Left cardiac atrium (tissue), 4 donors: ENCODE measurements at regions not wholly inside any gene's neighbourhood (a gene's known extent, or its start where the extent isn't known, plus 50 kb on each side); places are given as distances from the start of the nearest gene placed in this dataset.
"Not testable (repeated sequence)": the region's sequence is repeated elsewhere in the genome, so short reads cannot be mapped to it uniquely, and the experiment has no call there.

Experiments used
- ATAC-seq, 2 donors: fragments of 200-7000 bp; cut with Tn5 transposase; one replicate each; pipeline ENCODE4 v1.9.1; 2020; ENCODE audit warnings: mild to moderate bottlenecking in 2 of 2, moderate library complexity in 2 of 2
- DNase-seq: peaks from one replicate; pipeline ENCODE4 v3.0.0-alpha.2; 2020
- intact Hi-C, 2 donors: fragments of 100-400 bp; cut with DNase I; formaldehyde crosslinking; loops; one replicate each; pipeline versions ENCODE4 v1.14.1 to v1.15.1; 2022 to 2023
- donor health status: DM: no; HTN: yes; CAD: no.
- donor health status: DM: no; HTN: yes; CAD: no; lungs with severe emphysema.
- donor health status: DM: yes; HTN: yes; CAD: no.
- donor health status: Dilated cardiomyopathy.

GRCh38 chr16:51994597-51994996, 552.3 kb downstream of the TOX3 start:
- intact Hi-C loops, result no loop called here
- DNase-seq (no peak), ATAC-seq (no peak)

- DNase-seq (no peak), ATAC-seq (no peak)
- intact Hi-C loops, result no loop called here
These were observed 557.2 kb downstream of the TOX3 start for GRCh38 chr16:51989637-51990230.

GRCh38 chr16:51988977-51989376, 558.0 kb downstream of the TOX3 start:
- DNase-seq (no peak), ATAC-seq (no peak)
- intact Hi-C loops, result no loop called here

- ATAC-seq (no peak), DNase-seq (no peak)
- intact Hi-C loops, result no loop called here
These were observed 559.4 kb downstream of the TOX3 start for GRCh38 chr16:51987519-51987918.

GRCh38 chr16:51986717-51987116, 560.2 kb downstream of the TOX3 start:
- ATAC-seq (no peak), DNase-seq (no peak)
- intact Hi-C loops, result no loop called here

GRCh38 chr16:51986301-51986700, 560.6 kb downstream of the TOX3 start:
- intact Hi-C loops, result no loop called here
- DNase-seq, result no peak
- ATAC-seq, result no peak

- no peak for DNase-seq
- ATAC-seq, result no peak
- intact Hi-C loops, result no loop called here
These were observed 561.8 kb downstream of the TOX3 start for GRCh38 chr16:51985126-51985525.

- intact Hi-C loops, result loop anchor here in 1 of 2 donors (5.0 kb wide), 1 partner anchor 167 kb away; no protein-coding TSS in a partner anchor
- no peak for ATAC-seq
- no peak for DNase-seq
These were observed 562.5 kb downstream of the TOX3 start for GRCh38 chr16:51984395-51984794.

- intact Hi-C loops, result loop anchor here in 1 of 2 donors (5.0 kb wide), 1 partner anchor 166 kb away; no protein-coding TSS in a partner anchor
- ATAC-seq (peak in 1 of 2 donors; percentile 61), DNase-seq (no peak)
These were observed 563.9 kb downstream of the TOX3 start for GRCh38 chr16:51982715-51983680.

GRCh38 chr16:51981725-51982124, 565.2 kb downstream of the TOX3 start:
- intact Hi-C loops, result loop anchor here in 1 of 2 donors (5.0 kb wide), 1 partner anchor 164 kb away; no protein-coding TSS in a partner anchor
- ATAC-seq, result no peak
- DNase-seq, result no peak

- ATAC-seq, DNase-seq, intact Hi-C loops: not testable (repeated sequence)
These were observed 569.4 kb downstream of the TOX3 start for GRCh38 chr16:51977506-51977905.

- intact Hi-C loops, result no loop called here
- no peak for ATAC-seq
- no peak for DNase-seq
These were observed 575.8 kb downstream of the TOX3 start for GRCh38 chr16:51971184-51971583.

- ATAC-seq (no peak), DNase-seq (no peak)
- intact Hi-C loops, result no loop called here
These were observed 578.2 kb downstream of the TOX3 start for GRCh38 chr16:51968749-51969148.

GRCh38 chr16:51967646-51968045, 579.3 kb downstream of the TOX3 start:
- intact Hi-C loops, result no loop called here
- DNase-seq, result no peak
- no peak for ATAC-seq

- intact Hi-C loops, result no loop called here
- no peak for DNase-seq
- no peak for ATAC-seq
These were observed 586.0 kb downstream of the TOX3 start for GRCh38 chr16:51960931-51961330.

- no peak for DNase-seq
- intact Hi-C loops, result no loop called here
- no peak for ATAC-seq
These were observed 593.5 kb downstream of the TOX3 start for GRCh38 chr16:51953286-51953985.

- DNase-seq (no peak), ATAC-seq (no peak)
- intact Hi-C loops, result no loop called here
These were observed 594.4 kb downstream of the TOX3 start for GRCh38 chr16:51952500-51952899.

GRCh38 chr16:51951668-51952298, 595.2 kb downstream of the TOX3 start:
- ATAC-seq, result no peak
- DNase-seq, result no peak
- intact Hi-C loops, result no loop called here

GRCh38 chr16:51950118-51950780, 596.7 kb downstream of the TOX3 start:
- ATAC-seq (no peak), DNase-seq (no peak)
- intact Hi-C loops, result no loop called here
